Breast epithelium (tissue), 4 donors: ENCODE measurements at regions not wholly inside any gene's neighbourhood (a gene's known extent, or its start where the extent isn't known, plus 50 kb on each side); places are given as distances from the start of the nearest gene placed in this dataset.

Experiments
- DNase-seq, 2 donors: peaks; one replicate each; pipeline ENCODE4 v3.0.0-alpha.2; 2019; ENCODE audit warnings: low spot score in 2 of 2
- H3K27ac ChIP-seq, 2 donors: fragments of 200-600 bp; sonication (generic) in 1 of 2; one replicate each; pipeline ENCODE4 v1.5.1; 2016 to 2019; ENCODE audit warnings: mild to moderate bottlenecking in 1 of 2
- H3K27me3 ChIP-seq, 2 donors: fragments of 200-600 bp; sonication (generic) in 1 of 2; one replicate each; pipeline versions ENCODE4 v1.5.1 to v1.6.0; 2017 to 2019; ENCODE audit warnings: control low read depth in 1 of 2, mild to moderate bottlenecking in 1 of 2
- H3K36me3 ChIP-seq: fragments of 200-600 bp; one replicate; pipeline ENCODE4 v1.5.1; 2019
- H3K4me1 ChIP-seq, 2 donors: fragments of 200-600 bp; sonication (generic); one replicate each; pipeline ENCODE4 v1.5.1; 2016 to 2019; ENCODE audit warnings: control low read depth in 1 of 2
- H3K4me3 ChIP-seq, 3 donors: fragments of 200-600 bp; sonication (generic); 1 replicate in 2 of 3; 2 replicates in 1 of 3; pipeline ENCODE4 v1.5.1; 2016 to 2019; ENCODE audit warnings: mild to moderate bottlenecking in 3 of 3, moderate library complexity in 2 of 3
- H3K9me3 ChIP-seq, 2 donors: fragments of 200-600 bp; sonication (generic) in 1 of 2; one replicate each; pipeline ENCODE4 v1.5.1; 2016 to 2019; ENCODE audit warnings: control low read depth in 1 of 2
- POLR2A ChIP-seq: fragments of 450-650 bp; IDR thresholded peaks from one replicate; pipeline ENCODE4 v1.6.1; 2016; ENCODE audit warnings: antibody characterized with exemption, mild to moderate bottlenecking, moderate library complexity
- POLR2AphosphoS5 ChIP-seq, 3 donors: sonication (generic); formaldehyde crosslinking; IDR thresholded peaks; one replicate each; pipeline ENCODE4 v1.6.1; 2017; ENCODE audit warnings: antibody characterized with exemption in 3 of 3
- intact Hi-C: fragments of 100-400 bp; cut with DNase I; formaldehyde crosslinking; loops from one replicate; pipeline ENCODE4 v1.15.1; 2023; ENCODE audit warnings: low total_unique reads
- TF ChIP-seq, protein P1 (sequence below), 3 donors: fragments of 450-650 bp; IDR thresholded peaks; one replicate each; pipeline ENCODE4 v1.5.1; 2016 to 2017; ENCODE audit warnings: antibody characterized with exemption in 3 of 3, mild to moderate bottlenecking in 3 of 3, moderate library complexity in 3 of 3

DNA sequence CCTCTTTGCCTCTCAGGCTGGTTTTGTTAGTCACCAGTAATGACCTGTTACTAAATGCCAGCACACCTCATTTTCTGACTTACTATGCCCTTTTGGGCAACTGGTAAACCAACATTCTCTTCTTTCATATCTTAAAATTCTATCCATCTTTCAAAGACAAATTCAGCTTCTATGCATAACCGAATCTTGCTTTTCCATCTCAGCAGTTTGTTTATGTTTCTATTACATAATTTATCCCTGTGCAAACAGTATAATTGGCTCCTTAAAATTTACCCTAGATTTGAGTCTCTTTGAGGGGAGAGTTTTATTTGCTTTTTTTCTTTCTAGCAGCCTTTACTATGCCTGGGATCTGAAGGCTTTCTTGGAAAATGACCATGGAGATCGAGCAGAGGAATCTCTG is 58.5 kb upstream of the SIPA1L2 start:
- Histone ChIP-seq H3K4me1 (no peaks in the 10 kb centered on the region), H3K36me3 (no peaks in the 10 kb centered on the region), H3K27me3 (no peaks in the 10 kb centered on the region), H3K4me3 (no peak overlapping the region), H3K27ac (no peak overlapping the region), H3K9me3 (no peaks in the 10 kb centered on the region)
- intact Hi-C loops = no loop called here
- no peak for DNase-seq
- no peak for TF ChIP-seq POLR2A
- TF ChIP-seq, protein P1, sequence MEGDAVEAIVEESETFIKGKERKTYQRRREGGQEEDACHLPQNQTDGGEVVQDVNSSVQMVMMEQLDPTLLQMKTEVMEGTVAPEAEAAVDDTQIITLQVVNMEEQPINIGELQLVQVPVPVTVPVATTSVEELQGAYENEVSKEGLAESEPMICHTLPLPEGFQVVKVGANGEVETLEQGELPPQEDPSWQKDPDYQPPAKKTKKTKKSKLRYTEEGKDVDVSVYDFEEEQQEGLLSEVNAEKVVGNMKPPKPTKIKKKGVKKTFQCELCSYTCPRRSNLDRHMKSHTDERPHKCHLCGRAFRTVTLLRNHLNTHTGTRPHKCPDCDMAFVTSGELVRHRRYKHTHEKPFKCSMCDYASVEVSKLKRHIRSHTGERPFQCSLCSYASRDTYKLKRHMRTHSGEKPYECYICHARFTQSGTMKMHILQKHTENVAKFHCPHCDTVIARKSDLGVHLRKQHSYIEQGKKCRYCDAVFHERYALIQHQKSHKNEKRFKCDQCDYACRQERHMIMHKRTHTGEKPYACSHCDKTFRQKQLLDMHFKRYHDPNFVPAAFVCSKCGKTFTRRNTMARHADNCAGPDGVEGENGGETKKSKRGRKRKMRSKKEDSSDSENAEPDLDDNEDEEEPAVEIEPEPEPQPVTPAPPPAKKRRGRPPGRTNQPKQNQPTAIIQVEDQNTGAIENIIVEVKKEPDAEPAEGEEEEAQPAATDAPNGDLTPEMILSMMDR (IDR thresholded peaks at IDR 0.05) = no peak
- TF ChIP-seq POLR2AphosphoS5 (IDR thresholded peaks at IDR 0.05) = no peak

DNA sequence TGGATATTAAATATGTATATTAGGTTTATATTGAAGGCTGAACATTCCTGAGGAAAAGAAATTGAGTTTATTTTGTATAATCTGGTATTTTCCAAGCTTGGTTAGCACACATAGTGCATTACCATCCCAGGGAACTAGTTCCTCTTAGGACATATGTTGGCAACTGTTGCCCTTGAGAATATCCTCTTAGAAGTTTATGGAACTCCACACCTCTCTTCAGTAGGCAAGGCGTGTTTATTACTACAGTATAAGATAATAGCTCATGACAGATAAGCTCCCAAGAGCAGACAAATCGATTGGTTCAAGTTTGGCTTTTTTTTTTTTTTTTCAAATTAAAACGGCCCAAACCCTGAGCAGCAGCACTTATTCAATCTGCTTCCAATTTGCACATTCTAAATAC is 59.8 kb upstream of the SIPA1L2 start:
- TF ChIP-seq, protein P1 (IDR thresholded peaks at IDR 0.05) = no peak
- TF ChIP-seq POLR2AphosphoS5 (IDR thresholded peaks at IDR 0.05) = no peak
- TF ChIP-seq POLR2A = no peak
- intact Hi-C loops = no loop called here

DNA sequence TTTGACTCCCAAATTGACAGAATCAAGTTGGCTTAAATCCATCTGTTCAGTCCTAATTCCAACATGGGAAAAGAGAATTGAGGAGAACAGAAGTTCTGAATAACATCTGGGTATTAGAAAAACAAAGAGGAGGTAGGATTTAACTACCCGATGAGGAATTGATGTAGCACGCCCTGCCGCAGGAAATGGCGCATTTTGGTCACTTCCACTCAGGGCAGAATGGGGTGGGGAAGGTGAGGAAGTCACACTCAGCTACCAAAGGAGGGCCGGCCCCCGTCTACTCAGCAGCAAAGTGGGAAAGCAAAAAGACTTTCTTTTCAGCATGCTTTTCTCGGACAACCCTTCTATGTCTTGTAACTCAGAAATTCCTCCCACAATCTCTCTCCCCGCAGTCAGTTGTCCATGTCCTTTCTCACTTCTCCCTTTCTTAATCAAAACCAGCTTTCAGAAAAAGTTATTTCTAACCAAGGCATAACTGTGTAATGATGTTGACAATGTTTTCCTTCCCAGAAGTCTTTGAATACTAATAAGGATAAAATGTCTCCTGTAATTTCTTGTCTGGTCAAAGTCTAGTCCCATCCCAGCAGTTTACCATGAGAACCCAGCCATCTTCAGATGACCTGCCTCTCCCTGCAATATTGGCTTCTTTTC is 60.5 kb upstream of the SIPA1L2 start:
- no peak for DNase-seq
- no peaks in the 10 kb centered on the region for H3K9me3 ChIP-seq
- H3K4me1 ChIP-seq = no peaks in the 10 kb centered on the region
- intact Hi-C loops = no loop called here
- peak overlapping the region in 2 of 3 donors; percentile 3 to 24 for H3K4me3 ChIP-seq
- H3K36me3 ChIP-seq = no peaks in the 10 kb centered on the region
- TF ChIP-seq POLR2AphosphoS5 (IDR thresholded peaks at IDR 0.05) (no peak), POLR2A (no peak)
- TF ChIP-seq, protein P1 (IDR thresholded peaks at IDR 0.05) = no peak
- no peaks in the 10 kb centered on the region for H3K27me3 ChIP-seq
- H3K27ac ChIP-seq = peak overlapping the region; percentile 54 to 81

More for the DNA sequence above, 59.8 kb upstream of the SIPA1L2 start:
- Histone ChIP-seq H3K4me3 (no peak overlapping the region), H3K27ac (no peak overlapping the region), H3K36me3 (no peaks in the 10 kb centered on the region), H3K4me1 (no peaks in the 10 kb centered on the region), H3K9me3 (no peaks in the 10 kb centered on the region), H3K27me3 (no peaks in the 10 kb centered on the region)
- no peak for DNase-seq

DNA sequence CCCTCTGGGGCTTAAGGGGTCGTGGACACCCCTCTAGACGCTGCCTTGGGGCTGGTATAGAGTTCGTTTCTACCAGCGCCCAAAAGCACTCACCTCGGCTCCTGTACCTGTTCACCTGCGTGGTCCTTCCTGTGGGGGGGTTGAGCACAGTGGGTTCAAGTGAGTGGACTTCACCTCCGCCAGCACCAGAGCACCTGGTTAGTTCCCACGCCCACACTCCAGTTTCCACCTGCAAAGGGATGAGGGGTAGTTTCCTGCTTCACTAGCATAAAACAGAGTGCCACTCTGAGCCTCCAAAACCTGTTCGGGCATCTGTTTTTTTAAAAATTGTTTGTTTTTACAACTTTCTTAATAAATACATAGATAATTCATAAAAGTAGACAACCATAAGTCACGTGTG is 64.5 kb upstream of the SIPA1L2 start:
- no peak overlapping the region for H3K4me3 ChIP-seq
- TF ChIP-seq, protein P1 (IDR thresholded peaks at IDR 0.05) = no peak
- TF ChIP-seq POLR2A (no peak), POLR2AphosphoS5 (IDR thresholded peaks at IDR 0.05) (no peak)
- DNase-seq = no peak

DNA sequence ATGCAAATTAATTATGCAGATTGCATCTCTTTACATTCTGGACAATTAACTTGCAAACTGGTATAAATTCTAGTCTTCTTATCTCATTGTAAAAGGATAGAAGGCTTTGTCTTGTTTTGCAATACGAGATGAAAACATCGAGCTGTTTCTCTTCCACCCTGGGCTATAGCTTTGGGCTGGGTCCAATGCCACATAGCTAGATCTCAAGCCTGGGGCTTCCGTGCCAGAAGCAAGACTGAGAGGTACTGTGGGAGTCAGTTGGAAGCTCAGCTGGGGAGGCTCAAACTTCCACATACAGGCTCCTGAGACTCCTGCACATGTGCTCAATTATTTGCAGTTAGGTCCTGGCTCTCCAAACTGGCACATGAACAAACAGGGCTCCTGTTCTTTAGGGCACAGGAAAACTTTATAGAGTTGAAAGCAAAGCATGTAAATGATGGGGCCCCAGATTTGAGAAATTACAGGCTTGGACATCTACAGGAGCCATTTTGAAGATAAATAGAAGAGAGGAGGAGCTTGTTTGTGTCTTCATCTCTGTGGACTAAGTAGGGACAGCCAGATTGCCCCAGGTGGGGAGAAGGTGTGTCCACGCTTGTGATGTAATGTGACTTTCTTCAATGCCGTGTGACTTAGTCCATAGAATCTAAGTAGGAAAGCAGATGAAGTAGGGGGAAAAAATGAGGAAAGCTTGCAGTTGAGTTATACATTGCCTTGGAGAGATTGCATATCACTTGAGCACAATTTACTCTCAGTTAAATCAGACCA is 65.9 kb upstream of the SIPA1L2 start:
- Histone ChIP-seq H3K9me3 (no peaks in the 10 kb centered on the region), H3K4me3 (no peak overlapping the region), H3K27ac (no peak overlapping the region), H3K36me3 (no peaks in the 10 kb centered on the region), H3K27me3 (no peaks in the 10 kb centered on the region), H3K4me1 (no peaks in the 10 kb centered on the region)
- intact Hi-C loops = no loop called here
- TF ChIP-seq POLR2A = no peak
- TF ChIP-seq, protein P1 (IDR thresholded peaks at IDR 0.05) = no peak
- TF ChIP-seq POLR2AphosphoS5 (IDR thresholded peaks at IDR 0.05) = no peak
- no peak for DNase-seq

More for the DNA sequence above, 64.5 kb upstream of the SIPA1L2 start:
- no peak overlapping the region for H3K27ac ChIP-seq
- no peaks in the 10 kb centered on the region for H3K4me1 ChIP-seq
- H3K36me3 ChIP-seq = no peaks in the 10 kb centered on the region
- no peaks in the 10 kb centered on the region for H3K27me3 ChIP-seq
- no peaks in the 10 kb centered on the region for H3K9me3 ChIP-seq
- intact Hi-C loops = no loop called here
